HUDEP-2 (cell line): ENCODE measurements at regions not wholly inside any gene's neighbourhood (a gene's known extent, or its start where the extent isn't known, plus 50 kb on each side); places are given as distances from the start of the nearest gene placed in this dataset.

Experiments
- DNase-seq, 76 experiments: peaks; one replicate each; lab custom pipeline; 2025; ENCODE audit not compliant: unreplicated experiment in 76 of 76; lab: John Stamatoyannopoulos, UW

GRCh38 chr4:123088501-123088900, 166.1 kb upstream of the NUDT6 start:
- no peak for DNase-seq

- DNase-seq = no peak
These were observed 168.5 kb upstream of the NUDT6 start for GRCh38 chr4:123090886-123091285.

- DNase-seq = no peak
These were observed 170.2 kb upstream of the NUDT6 start for GRCh38 chr4:123092586-123092985.

- peak in 10 of 76 experiments; percentile 1 to 22 (median 6) for DNase-seq
These were observed 170.8 kb upstream of the NUDT6 start for GRCh38 chr4:123093236-123093635.

- no peak for DNase-seq
These were observed 173.6 kb upstream of the NUDT6 start for GRCh38 chr4:123096038-123096437.

GRCh38 chr4:123102897-123103471, 180.6 kb upstream of the NUDT6 start:
- DNase-seq = peak in 17 of 76 experiments; percentile 3 to 37 (median 19)

- no peak for DNase-seq
These were observed 182.1 kb upstream of the NUDT6 start for GRCh38 chr4:123104310-123105025.

- DNase-seq = no peak
These were observed 182.6 kb upstream of the NUDT6 start for GRCh38 chr4:123105026-123105420.

- no peak for DNase-seq
These were observed 184.3 kb upstream of the NUDT6 start for GRCh38 chr4:123106747-123107146.

GRCh38 chr4:123107444-123108252, 185.3 kb upstream of the NUDT6 start:
- DNase-seq = no peak

GRCh38 chr4:123109139-123109538, 186.7 kb upstream of the NUDT6 start:
- DNase-seq = no peak

- DNase-seq = no peak
These were observed 187.8 kb upstream of the NUDT6 start for GRCh38 chr4:123110147-123110546.

- no peak for DNase-seq
These were observed 188.3 kb upstream of the NUDT6 start for GRCh38 chr4:123110685-123111084.

- DNase-seq = no peak
These were observed 190.8 kb upstream of the NUDT6 start for GRCh38 chr4:123113155-123113554.

GRCh38 chr4:123114084-123114914, 191.9 kb upstream of the NUDT6 start:
- DNase-seq = no peak

GRCh38 chr4:123114915-123115756, 192.7 kb upstream of the NUDT6 start:
- DNase-seq = no peak

- no peak for DNase-seq
These were observed 194.0 kb upstream of the NUDT6 start for GRCh38 chr4:123116412-123116811.

- DNase-seq = no peak
These were observed 198.1 kb upstream of the NUDT6 start for GRCh38 chr4:123120473-123120872.

GRCh38 chr4:123121241-123121907, 199.0 kb upstream of the NUDT6 start:
- DNase-seq = no peak
